NT2/D1 (cell line): ENCODE measurements at regions not wholly inside any gene's neighbourhood (a gene's known extent, or its start where the extent isn't known, plus 50 kb on each side); places are given as distances from the start of the nearest gene placed in this dataset.

Experiments
- YY1 ChIP-seq: IDR thresholded peaks from 2 replicates; pipeline ENCODE4 v1.6.1; 2011; ENCODE audit not compliant: insufficient read length, insufficient read depth
- ZNF274 ChIP-seq: IDR thresholded peaks from 2 replicates; pipeline ENCODE4 v1.6.1; 2011; ENCODE audit warnings: mild to moderate bottlenecking, low read depth, low read length

DNA sequence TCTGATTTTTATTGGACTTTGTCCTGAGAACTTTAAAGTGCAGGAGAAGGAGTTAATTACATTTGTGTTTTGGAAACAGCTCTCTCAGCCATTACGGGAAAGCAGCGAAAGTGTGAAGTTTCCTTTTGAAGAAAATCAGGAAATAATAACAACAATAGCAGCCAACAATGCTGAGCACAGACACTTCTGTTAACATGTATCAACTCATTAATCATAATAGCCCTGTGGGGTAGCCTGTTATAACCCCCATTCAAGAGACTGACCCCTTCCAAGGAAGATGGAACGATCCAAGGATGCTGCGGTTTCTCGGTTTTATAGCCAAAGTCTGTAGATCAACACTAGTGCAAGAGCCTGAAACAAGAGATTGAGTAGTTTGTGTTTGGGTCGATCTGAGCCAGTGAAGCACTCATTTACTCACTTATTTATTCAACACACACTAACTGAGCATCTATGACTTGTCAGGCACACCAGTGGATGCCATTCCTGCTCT is 195.5 kb downstream of the DRD1 start:
- TF ChIP-seq ZNF274: no peak
- no peak for TF ChIP-seq YY1
